GM12873 (cell line): ENCODE measurements at regions not wholly inside any gene's neighbourhood (a gene's known extent, or its start where the extent isn't known, plus 50 kb on each side); places are given as distances from the start of the nearest gene placed in this dataset.

Experiments used
- CTCF ChIP-seq: IDR thresholded peaks from 2 replicates; pipeline ENCODE4 v1.5.1; 2012; ENCODE audit warnings: low read depth, mild to moderate bottlenecking, moderate library complexity, low read length, control low read depth; ENCODE audit not compliant: insufficient read depth; ENCODE audit errors: missing control alignments

- no peak for TF ChIP-seq CTCF
Measured at GRCh38 chr4:126532527-126532926, 1100.2 kb upstream of the INTU start.

- no peak for TF ChIP-seq CTCF
Measured at GRCh38 chr4:126533146-126533805, 1099.5 kb upstream of the INTU start.

- no peak for TF ChIP-seq CTCF
Measured at GRCh38 chr4:126539771-126540170, 1093.0 kb upstream of the INTU start.

- no peak for TF ChIP-seq CTCF
Measured at GRCh38 chr4:126541820-126542219, 1090.9 kb upstream of the INTU start.

GRCh38 chr4:126544276-126544675 lies 1088.5 kb upstream of the INTU start:
- TF ChIP-seq CTCF, result no peak

GRCh38 chr4:126547352-126547751 lies 1085.4 kb upstream of the INTU start:
- TF ChIP-seq CTCF, result no peak

GRCh38 chr4:126548890-126549289 lies 1083.9 kb upstream of the INTU start:
- no peak for TF ChIP-seq CTCF
